Brain microvascular endothelial cell (primary cell): ENCODE measurements at regions not wholly inside any gene's neighbourhood (a gene's known extent, or its start where the extent isn't known, plus 50 kb on each side); places are given as distances from the start of the nearest gene placed in this dataset.

Source experiments
- DNase-seq: peaks from one replicate; pipeline ENCODE4 v3.0.0-alpha.2; 2020
- H3K27ac ChIP-seq: fragments of 250-450 bp; sonication (Bioruptor Pico); 2 replicates; pipeline ENCODE4 v1.5.1; 2020; ENCODE audit warnings: mild to moderate bottlenecking, moderate library complexity
- H3K27me3 ChIP-seq: fragments of 250-450 bp; sonication (Bioruptor Pico); replicated peaks from 2 replicates; pipeline ENCODE4 v1.5.1; 2020; ENCODE audit warnings: mild to moderate bottlenecking
- H3K36me3 ChIP-seq: fragments of 250-450 bp; sonication (Bioruptor Pico); replicated peaks from 2 replicates; pipeline ENCODE4 v1.5.1; 2020; ENCODE audit warnings: mild to moderate bottlenecking
- H3K4me3 ChIP-seq: 2 replicates; pipeline ENCODE4 v1.5.1; 2011; ENCODE audit warnings: low read depth, mild to moderate bottlenecking, control low read depth, low read length, moderate library complexity
- CTCF ChIP-seq: IDR thresholded peaks from 2 replicates; pipeline ENCODE4 v1.5.1; 2011; ENCODE audit warnings: low read depth, mild to moderate bottlenecking, moderate library complexity, low read length, control low read depth, inconsistent platforms; ENCODE audit errors: missing control alignments
- in situ Hi-C: cut with HindIII; loops from 2 replicates; pipeline ENCODE4 v1.10.0; 2017; ENCODE audit warnings: low sequenced_read_pairs, low pct_ligation_motif_present

DNA sequence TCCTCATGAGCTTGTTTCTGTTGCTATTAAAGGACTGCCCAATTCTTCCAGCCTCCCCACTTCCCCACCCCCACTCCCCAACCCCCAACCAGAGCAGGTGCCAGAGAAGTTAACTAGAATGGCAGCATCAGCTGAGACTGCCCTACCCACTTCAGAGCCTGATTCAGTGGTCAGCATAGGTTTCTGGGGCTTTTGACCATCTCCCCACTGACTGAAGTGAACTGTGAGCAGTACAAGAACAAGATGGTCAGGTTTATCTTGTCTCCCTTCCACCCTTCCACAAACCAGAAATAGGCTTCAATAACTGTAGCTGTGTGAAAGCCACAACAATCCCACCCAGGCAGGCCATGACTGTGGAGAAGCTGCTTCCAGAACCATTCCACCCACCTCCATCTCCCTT, 289.4 kb upstream of the SLC24A2 start:
- no peak for TF ChIP-seq CTCF
- Histone ChIP-seq H3K36me3 (no peaks in the 10 kb centered on the region), H3K4me3 (no peak overlapping the region), H3K27ac (no peak overlapping the region), H3K27me3 (no peaks in the 10 kb centered on the region)
- no peak for DNase-seq
- in situ Hi-C loops = no loop called here

GRCh38 chr9:20074291-20074690, 285.5 kb upstream of the SLC24A2 start:
- Histone ChIP-seq H3K4me3 (no peak overlapping the region), H3K27ac (no peak overlapping the region), H3K36me3 (no peaks in the 10 kb centered on the region), H3K27me3 (no peaks in the 10 kb centered on the region)
- DNase-seq = no peak
- TF ChIP-seq CTCF = no peak
- in situ Hi-C loops = no loop called here

DNA sequence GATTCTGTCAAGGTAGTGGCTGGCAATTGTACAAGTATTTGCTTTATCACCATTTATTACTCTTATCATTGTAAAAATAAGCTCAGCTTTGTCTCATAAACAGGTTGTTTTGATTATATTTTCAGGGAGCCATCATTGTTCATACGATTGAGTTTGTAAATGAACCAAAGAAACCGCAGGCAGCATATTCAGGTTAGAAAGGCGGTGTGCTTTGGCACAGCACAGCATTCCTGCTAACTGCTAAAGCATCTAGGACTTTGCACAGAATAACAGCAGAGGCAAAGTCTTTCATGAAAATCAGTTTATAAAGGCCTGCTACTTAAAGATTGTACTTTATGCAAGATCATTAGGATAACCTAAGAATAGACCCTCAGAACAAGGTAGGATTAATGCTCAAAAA, 281.5 kb upstream of the SLC24A2 start:
- no peak for DNase-seq
- no peak for TF ChIP-seq CTCF
- in situ Hi-C loops = no loop called here
- Histone ChIP-seq H3K4me3 (no peak overlapping the region), H3K27me3 (no peaks in the 10 kb centered on the region), H3K27ac (no peak overlapping the region), H3K36me3 (no peaks in the 10 kb centered on the region)

- in situ Hi-C loops = no loop called here
- no peak overlapping the region for H3K4me3 ChIP-seq
- no peak overlapping the region for H3K27ac ChIP-seq
- TF ChIP-seq CTCF = no peak
- DNase-seq = no peak
- no peaks in the 10 kb centered on the region for H3K36me3 ChIP-seq
- no peaks in the 10 kb centered on the region for H3K27me3 ChIP-seq
Measured at GRCh38 chr9:20065796-20066700, 277.2 kb upstream of the SLC24A2 start.

GRCh38 chr9:20065046-20065445, 276.2 kb upstream of the SLC24A2 start:
- Histone ChIP-seq H3K27me3 (no peaks in the 10 kb centered on the region), H3K4me3 (no peak overlapping the region), H3K27ac (no peak overlapping the region), H3K36me3 (no peaks in the 10 kb centered on the region)
- in situ Hi-C loops = no loop called here
- TF ChIP-seq CTCF = no peak
- no peak for DNase-seq

- Histone ChIP-seq H3K27me3 (no peaks in the 10 kb centered on the region), H3K27ac (no peak overlapping the region), H3K36me3 (no peaks in the 10 kb centered on the region), H3K4me3 (no peak overlapping the region)
- in situ Hi-C loops = no loop called here
- no peak for DNase-seq
- TF ChIP-seq CTCF = no peak
Measured at GRCh38 chr9:20054734-20055133, 265.9 kb upstream of the SLC24A2 start.
